ENCODE measurements at regions not wholly inside any gene's neighbourhood (a gene's known extent, or its start where the extent isn't known, plus 50 kb on each side); places are given as distances from the start of the nearest gene placed in this dataset.
A peak's percentile ranks its signal among the peaks of the same experiment; 100 is the strongest.

DNA sequence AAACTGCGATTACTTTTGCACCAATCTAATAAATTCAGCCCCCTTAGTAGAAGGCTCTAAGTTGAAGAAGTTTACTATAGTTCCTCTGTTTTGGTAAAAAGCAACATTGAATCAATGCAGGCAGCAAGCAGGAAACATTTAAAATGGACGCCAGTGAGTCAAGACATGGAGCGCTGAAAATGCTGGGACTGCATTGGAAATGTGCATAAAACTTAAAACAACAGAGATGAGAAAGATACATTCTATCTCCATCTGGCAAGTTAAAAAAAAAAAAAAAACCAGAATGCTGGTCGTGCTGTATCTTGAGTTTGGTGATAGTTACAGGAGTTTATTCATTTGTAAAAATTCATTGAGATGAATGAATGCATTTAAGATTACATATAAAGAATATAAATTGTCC lies 117.0 kb upstream of the TWIST2 start:
- no peak overlapping the region for H3K4me3 Mint-ChIP-seq

DNA sequence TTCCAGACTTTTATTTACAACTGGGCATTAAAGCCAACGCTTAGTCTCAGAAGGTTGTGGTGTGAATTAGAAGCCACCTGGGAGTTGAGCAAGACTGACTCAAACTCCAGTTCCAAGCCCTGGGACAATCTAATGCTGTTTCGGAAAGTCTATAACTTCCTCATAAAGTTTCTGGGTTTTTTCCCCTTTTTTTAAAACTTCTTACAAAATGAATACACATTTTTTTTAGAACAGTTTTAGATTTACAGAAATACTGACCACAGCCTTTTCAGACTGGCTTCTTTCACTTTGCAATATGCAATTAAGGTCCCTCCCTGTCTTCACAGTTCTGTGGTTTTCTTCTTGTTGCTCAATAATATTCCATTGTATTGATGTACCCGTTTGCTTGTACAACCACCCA lies 115.9 kb upstream of the TWIST2 start:
- no peak overlapping the region for H3K27ac Mint-ChIP-seq
- peak; percentile 55 for ATAC-seq
- Histone ChIP-seq H3K9me3 (ENCODE audit: control insufficient read depth in 2 of 3, low read length in 3 of 3) (no peaks in the 10 kb centered on the region), H3K27ac (ENCODE audit: low read depth, low read length) (no peak overlapping the region), H3K4me1 (ENCODE audit: control insufficient read depth in 2 of 2, insufficient read depth in 2 of 2, low read length in 2 of 2) (no peaks in the 10 kb centered on the region), H3K4me3 (ENCODE audit: low read length) (no peak overlapping the region), H3K27me3 (ENCODE audit: control insufficient read depth in 2 of 2, insufficient read depth in 2 of 2, low read length in 2 of 2) (no peaks in the 10 kb centered on the region), H3K36me3 (ENCODE audit: control insufficient read depth in 2 of 3, insufficient read depth in 3 of 3, low read length in 3 of 3) (no peaks in the 10 kb centered on the region)
- CTCF ChIA-PET: no interaction called here
- intact Hi-C loops (cut with micrococcal nuclease): no loop called here
- no peak overlapping the region for H3K4me3 Mint-ChIP-seq
- H3K4me1 Mint-ChIP-seq: peaks cover 0 to 2% (median 0%) of the 10 kb centered on the region in 7 donors
- H3K9me3 Mint-ChIP-seq: peaks cover 0 to 6% (median 0%) of the 10 kb centered on the region in 11 donors
- no peaks in the 10 kb centered on the region for H3K36me3 Mint-ChIP-seq
- POLR2A ChIA-PET: no interaction called here
- peaks cover 4 to 47% (median 18%) of the 10 kb centered on the region in 5 donors for H3K27me3 Mint-ChIP-seq
- DNase-seq: no peak

More for the DNA sequence above, 117.0 kb upstream of the TWIST2 start:
- intact Hi-C loops (cut with micrococcal nuclease): no loop called here
- no peak overlapping the region for H3K27ac Mint-ChIP-seq
- DNase-seq: no peak
- Histone ChIP-seq H3K27me3 (ENCODE audit: control insufficient read depth in 2 of 2, insufficient read depth in 2 of 2, low read length in 2 of 2) (no peaks in the 10 kb centered on the region), H3K4me3 (ENCODE audit: low read length) (no peak overlapping the region), H3K9me3 (ENCODE audit: control insufficient read depth in 2 of 3, low read length in 3 of 3) (no peaks in the 10 kb centered on the region), H3K4me1 (ENCODE audit: control insufficient read depth in 2 of 2, insufficient read depth in 2 of 2, low read length in 2 of 2) (no peaks in the 10 kb centered on the region), H3K27ac (ENCODE audit: low read depth, low read length) (no peak overlapping the region), H3K36me3 (ENCODE audit: control insufficient read depth in 2 of 3, insufficient read depth in 3 of 3, low read length in 3 of 3) (no peaks in the 10 kb centered on the region)
- peaks cover 4 to 42% (median 17%) of the 10 kb centered on the region in 5 donors for H3K27me3 Mint-ChIP-seq
- no peaks in the 10 kb centered on the region for H3K36me3 Mint-ChIP-seq
- CTCF ChIA-PET: interaction anchor here (0.6 kb wide), 1 partner anchor 267 kb away, joined by 3 read pairs; no protein-coding TSS in a partner anchor
- POLR2A ChIA-PET: no interaction called here
- peaks cover 0 to 10% (median 0%) of the 10 kb centered on the region in 11 donors for H3K9me3 Mint-ChIP-seq
- no peak for ATAC-seq
- peaks cover 0 to 2% (median 0%) of the 10 kb centered on the region in 7 donors for H3K4me1 Mint-ChIP-seq

DNA sequence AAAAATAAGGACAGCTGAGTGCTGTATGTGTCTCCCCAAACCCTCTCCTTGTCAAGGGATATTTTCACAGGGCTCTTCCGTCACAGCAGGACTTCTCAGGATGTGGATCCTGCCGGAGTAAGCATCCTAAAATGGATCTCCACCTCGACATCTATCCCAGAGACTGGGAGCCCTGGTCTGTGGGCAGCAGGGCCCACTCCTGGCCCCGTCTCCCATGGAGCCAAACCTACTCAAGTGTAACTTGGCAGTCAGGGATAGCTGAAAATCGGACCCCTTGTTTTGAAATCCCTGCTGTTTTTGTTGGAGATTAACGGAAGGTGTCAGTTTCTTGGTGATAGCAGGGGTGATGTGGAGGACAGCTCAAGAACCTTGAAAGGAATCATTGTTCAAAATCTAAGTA lies 109.0 kb upstream of the TWIST2 start:
- no peak overlapping the region for H3K27ac Mint-ChIP-seq
- no peaks in the 10 kb centered on the region for H3K4me1 Mint-ChIP-seq
- no peaks in the 10 kb centered on the region for H3K36me3 ChIP-seq (ENCODE audit: control insufficient read depth in 2 of 3, insufficient read depth in 3 of 3, low read length in 3 of 3)
- H3K4me1 ChIP-seq (ENCODE audit: control insufficient read depth in 2 of 2, insufficient read depth in 2 of 2, low read length in 2 of 2): no peaks in the 10 kb centered on the region
- no peak overlapping the region for H3K4me3 Mint-ChIP-seq
- no peaks in the 10 kb centered on the region for H3K27me3 ChIP-seq (ENCODE audit: control insufficient read depth in 2 of 2, insufficient read depth in 2 of 2, low read length in 2 of 2)
- CTCF ChIA-PET: no interaction called here
- H3K27me3 Mint-ChIP-seq: peaks cover 20 to 84% (median 57%) of the 10 kb centered on the region in 5 donors
- no peak for DNase-seq
- no peak overlapping the region for H3K27ac ChIP-seq (ENCODE audit: low read depth, low read length)
- H3K4me3 ChIP-seq (ENCODE audit: low read length): no peak overlapping the region
- intact Hi-C loops (cut with micrococcal nuclease): no loop called here
- peaks cover 0 to 19% (median 0%) of the 10 kb centered on the region in 11 donors for H3K9me3 Mint-ChIP-seq
- no peaks in the 10 kb centered on the region for H3K9me3 ChIP-seq (ENCODE audit: control insufficient read depth in 2 of 3, low read length in 3 of 3)
- ATAC-seq: no peak
- POLR2A ChIA-PET: no interaction called here
- peaks cover 0 to 6% (median 0%) of the 10 kb centered on the region in 5 donors for H3K36me3 Mint-ChIP-seq

DNA sequence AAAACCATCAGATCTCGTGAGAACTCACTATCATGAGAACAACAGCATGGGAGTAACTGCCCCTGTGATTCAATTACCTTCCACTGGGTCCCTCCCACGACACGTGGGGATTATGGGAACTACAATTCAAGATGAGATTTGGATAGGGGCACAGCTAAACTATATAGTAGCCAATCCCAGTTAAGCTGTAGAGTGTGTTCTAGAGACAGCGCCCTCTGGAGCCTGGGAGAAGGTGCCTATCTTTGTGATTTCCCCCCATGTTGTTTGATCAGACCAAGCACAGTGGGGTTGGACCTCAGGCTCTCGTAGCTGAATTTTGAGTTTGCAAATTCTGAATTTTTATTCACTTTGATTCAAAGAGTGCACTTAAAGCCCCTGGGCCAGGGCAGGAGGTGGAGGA lies 108.2 kb upstream of the TWIST2 start:
- DNase-seq: no peak
- Mint-ChIP-seq H3K27me3 (peaks cover 17 to 87% (median 59%) of the 10 kb centered on the region in 5 donors), H3K36me3 (peaks cover 0 to 6% (median 0%) of the 10 kb centered on the region in 5 donors), H3K27ac (no peak overlapping the region), H3K9me3 (peaks cover 0 to 19% (median 0%) of the 10 kb centered on the region in 11 donors), H3K4me3 (no peak overlapping the region), H3K4me1 (no peaks in the 10 kb centered on the region)
- CTCF ChIA-PET: no interaction called here
- no peak for ATAC-seq
- Histone ChIP-seq H3K27me3 (ENCODE audit: control insufficient read depth in 2 of 2, insufficient read depth in 2 of 2, low read length in 2 of 2) (no peaks in the 10 kb centered on the region), H3K9me3 (ENCODE audit: control insufficient read depth in 2 of 3, low read length in 3 of 3) (no peaks in the 10 kb centered on the region), H3K4me1 (ENCODE audit: control insufficient read depth in 2 of 2, insufficient read depth in 2 of 2, low read length in 2 of 2) (no peaks in the 10 kb centered on the region), H3K36me3 (ENCODE audit: control insufficient read depth in 2 of 3, insufficient read depth in 3 of 3, low read length in 3 of 3) (no peaks in the 10 kb centered on the region), H3K27ac (ENCODE audit: low read depth, low read length) (no peak overlapping the region), H3K4me3 (ENCODE audit: low read length) (no peak overlapping the region)
- POLR2A ChIA-PET: no interaction called here
- intact Hi-C loops (cut with micrococcal nuclease): no loop called here

DNA sequence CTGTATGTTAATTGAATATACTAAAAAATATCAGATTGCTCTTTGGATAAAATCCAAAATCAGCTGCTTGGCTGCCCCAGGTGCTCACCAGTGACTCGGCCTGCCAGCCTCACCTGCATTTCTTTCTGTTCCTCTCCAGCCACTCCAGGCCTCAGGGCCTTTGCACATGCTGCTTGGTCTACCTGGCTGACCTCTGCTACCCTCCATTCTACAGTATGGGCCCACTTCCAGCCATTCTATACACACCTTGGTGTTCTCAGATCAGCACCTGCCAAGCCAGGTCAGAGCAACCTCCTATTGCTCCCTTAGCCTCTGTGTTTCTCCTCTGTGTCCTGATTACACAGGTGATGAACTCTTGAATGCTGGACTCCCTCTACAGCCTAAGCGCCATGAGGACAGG lies 106.6 kb upstream of the TWIST2 start:
- ChIA-PET POLR2A (no interaction called here), CTCF (no interaction called here)
- Mint-ChIP-seq H3K36me3 (peaks cover 0 to 6% (median 0%) of the 10 kb centered on the region in 5 donors), H3K27ac (no peak overlapping the region), H3K9me3 (peaks cover 0 to 13% (median 2%) of the 10 kb centered on the region in 11 donors), H3K4me3 (no peak overlapping the region), H3K4me1 (peaks cover 0 to 1% (median 0%) of the 10 kb centered on the region in 7 donors), H3K27me3 (peaks cover 8 to 84% (median 66%) of the 10 kb centered on the region in 5 donors)
- intact Hi-C loops (cut with micrococcal nuclease): no loop called here
- ATAC-seq (no peak), DNase-seq (no peak)
- no peak overlapping the region for H3K4me3 ChIP-seq (ENCODE audit: low read length)
- no peaks in the 10 kb centered on the region for H3K4me1 ChIP-seq (ENCODE audit: control insufficient read depth in 2 of 2, insufficient read depth in 2 of 2, low read length in 2 of 2)
- no peak overlapping the region for H3K27ac ChIP-seq (ENCODE audit: low read depth, low read length)
- no peaks in the 10 kb centered on the region for H3K36me3 ChIP-seq (ENCODE audit: control insufficient read depth in 2 of 3, insufficient read depth in 3 of 3, low read length in 3 of 3)
- H3K27me3 ChIP-seq (ENCODE audit: control insufficient read depth in 2 of 2, insufficient read depth in 2 of 2, low read length in 2 of 2): no peaks in the 10 kb centered on the region
- no peaks in the 10 kb centered on the region for H3K9me3 ChIP-seq (ENCODE audit: control insufficient read depth in 2 of 3, low read length in 3 of 3)

DNA sequence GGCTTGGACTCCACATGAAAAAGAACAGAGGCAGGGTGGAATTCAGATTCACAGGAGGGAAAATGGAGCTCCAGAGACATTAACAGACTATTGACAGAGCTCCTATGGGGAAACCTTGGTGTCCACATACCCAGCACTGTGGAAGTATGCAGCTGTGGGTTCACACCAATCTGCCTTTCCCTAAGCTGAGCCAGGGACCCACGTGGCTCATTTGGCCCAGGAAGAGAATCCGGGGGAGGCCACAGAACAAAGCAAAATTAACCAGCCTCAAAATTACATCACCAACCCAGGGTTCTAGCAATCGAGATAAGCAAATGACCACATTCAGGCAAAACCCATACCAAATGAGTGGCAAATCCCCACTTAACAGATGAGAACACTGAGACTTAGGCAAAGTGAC lies 105.8 kb upstream of the TWIST2 start:
- Mint-ChIP-seq H3K27ac (no peak overlapping the region), H3K4me1 (peaks cover 0 to 1% (median 0%) of the 10 kb centered on the region in 7 donors), H3K27me3 (peaks cover 6 to 87% (median 68%) of the 10 kb centered on the region in 5 donors), H3K9me3 (peaks cover 0 to 13% (median 2%) of the 10 kb centered on the region in 11 donors), H3K4me3 (no peak overlapping the region), H3K36me3 (peaks cover 0 to 6% (median 0%) of the 10 kb centered on the region in 5 donors)
- Histone ChIP-seq H3K27ac (ENCODE audit: low read depth, low read length) (no peak overlapping the region), H3K4me3 (ENCODE audit: low read length) (no peak overlapping the region), H3K9me3 (ENCODE audit: control insufficient read depth in 2 of 3, low read length in 3 of 3) (no peaks in the 10 kb centered on the region), H3K36me3 (ENCODE audit: control insufficient read depth in 2 of 3, insufficient read depth in 3 of 3, low read length in 3 of 3) (no peaks in the 10 kb centered on the region), H3K27me3 (ENCODE audit: control insufficient read depth in 2 of 2, insufficient read depth in 2 of 2, low read length in 2 of 2) (no peaks in the 10 kb centered on the region), H3K4me1 (ENCODE audit: control insufficient read depth in 2 of 2, insufficient read depth in 2 of 2, low read length in 2 of 2) (no peaks in the 10 kb centered on the region)
- intact Hi-C loops (cut with micrococcal nuclease): no loop called here
- no peak for ATAC-seq
- DNase-seq: no peak
- ChIA-PET CTCF (no interaction called here), POLR2A (no interaction called here)

DNA sequence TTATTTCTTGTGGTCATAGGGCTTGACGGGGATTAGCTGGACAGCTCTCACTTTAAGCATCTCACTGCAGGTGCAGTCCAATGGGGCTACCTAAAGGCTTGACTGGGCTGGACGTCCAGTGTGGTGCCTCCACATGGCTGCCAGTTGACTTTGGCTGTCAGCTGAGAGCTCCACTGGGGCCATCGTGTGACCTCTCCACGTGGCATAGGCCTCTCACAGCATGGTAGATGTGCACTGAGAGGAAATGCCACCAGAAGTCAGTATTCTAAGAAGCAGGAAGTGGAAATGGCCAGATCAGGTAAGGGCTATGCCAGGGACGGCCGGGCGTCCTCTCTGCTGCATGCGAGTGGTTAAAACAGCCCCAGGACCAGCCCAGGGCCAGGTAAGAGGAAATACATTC lies 105.2 kb upstream of the TWIST2 start:
- peaks cover 0 to 10% (median 2%) of the 10 kb centered on the region in 11 donors for H3K9me3 Mint-ChIP-seq

More for the DNA sequence above, 105.2 kb upstream of the TWIST2 start:
- Histone ChIP-seq H3K9me3 (ENCODE audit: control insufficient read depth in 2 of 3, low read length in 3 of 3) (no peaks in the 10 kb centered on the region), H3K4me1 (ENCODE audit: control insufficient read depth in 2 of 2, insufficient read depth in 2 of 2, low read length in 2 of 2) (no peaks in the 10 kb centered on the region), H3K4me3 (ENCODE audit: low read length) (no peak overlapping the region), H3K27ac (ENCODE audit: low read depth, low read length) (no peak overlapping the region), H3K27me3 (ENCODE audit: control insufficient read depth in 2 of 2, insufficient read depth in 2 of 2, low read length in 2 of 2) (no peaks in the 10 kb centered on the region), H3K36me3 (ENCODE audit: control insufficient read depth in 2 of 3, insufficient read depth in 3 of 3, low read length in 3 of 3) (no peaks in the 10 kb centered on the region)
- ATAC-seq: no peak
- ChIA-PET CTCF (no interaction called here), POLR2A (no interaction called here)
- intact Hi-C loops (cut with micrococcal nuclease): no loop called here
- no peak overlapping the region for H3K4me3 Mint-ChIP-seq
- DNase-seq: no peak
- peaks cover 3 to 81% (median 62%) of the 10 kb centered on the region in 5 donors for H3K27me3 Mint-ChIP-seq
- peaks cover 0 to 3% (median 0%) of the 10 kb centered on the region in 5 donors for H3K36me3 Mint-ChIP-seq
- no peak overlapping the region for H3K27ac Mint-ChIP-seq
- H3K4me1 Mint-ChIP-seq: peaks cover 0 to 1% (median 0%) of the 10 kb centered on the region in 7 donors
